GM20000 (cell line): ENCODE measurements at regions not wholly inside any gene's neighbourhood (a gene's known extent, or its start where the extent isn't known, plus 50 kb on each side); places are given as distances from the start of the nearest gene placed in this dataset.
A peak's percentile ranks its signal among the peaks of the same experiment; 100 is the strongest.

Experiments used
- DNase-seq: peaks from one replicate; pipeline ENCODE4 v3.0.0; 2012; ENCODE audit warnings: low spot score
- TF ChIP-seq, protein P1 (sequence below): IDR thresholded peaks from 2 replicates; pipeline ENCODE4 v1.5.1; 2012; ENCODE audit warnings: mild to moderate bottlenecking, control low read depth; ENCODE audit errors: extremely low read depth, missing control alignments

DNA sequence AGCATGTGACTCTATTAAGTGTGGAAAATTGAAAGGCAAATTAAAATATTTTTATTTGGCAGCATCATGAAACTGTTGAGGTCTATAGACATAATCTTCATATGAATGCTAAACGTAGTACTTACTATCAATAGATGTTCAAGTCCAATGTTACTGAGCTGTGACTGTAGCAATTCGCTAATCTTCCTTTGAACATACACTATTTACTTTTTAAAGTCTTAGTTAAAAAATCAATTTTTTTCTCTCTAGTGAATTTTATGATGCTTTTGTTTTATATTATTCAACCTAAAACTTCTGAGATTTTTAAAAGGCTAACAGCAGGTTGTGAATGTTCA lies 85.2 kb upstream of the ELOVL5 start:
- no peak for DNase-seq
- TF ChIP-seq, protein P1, sequence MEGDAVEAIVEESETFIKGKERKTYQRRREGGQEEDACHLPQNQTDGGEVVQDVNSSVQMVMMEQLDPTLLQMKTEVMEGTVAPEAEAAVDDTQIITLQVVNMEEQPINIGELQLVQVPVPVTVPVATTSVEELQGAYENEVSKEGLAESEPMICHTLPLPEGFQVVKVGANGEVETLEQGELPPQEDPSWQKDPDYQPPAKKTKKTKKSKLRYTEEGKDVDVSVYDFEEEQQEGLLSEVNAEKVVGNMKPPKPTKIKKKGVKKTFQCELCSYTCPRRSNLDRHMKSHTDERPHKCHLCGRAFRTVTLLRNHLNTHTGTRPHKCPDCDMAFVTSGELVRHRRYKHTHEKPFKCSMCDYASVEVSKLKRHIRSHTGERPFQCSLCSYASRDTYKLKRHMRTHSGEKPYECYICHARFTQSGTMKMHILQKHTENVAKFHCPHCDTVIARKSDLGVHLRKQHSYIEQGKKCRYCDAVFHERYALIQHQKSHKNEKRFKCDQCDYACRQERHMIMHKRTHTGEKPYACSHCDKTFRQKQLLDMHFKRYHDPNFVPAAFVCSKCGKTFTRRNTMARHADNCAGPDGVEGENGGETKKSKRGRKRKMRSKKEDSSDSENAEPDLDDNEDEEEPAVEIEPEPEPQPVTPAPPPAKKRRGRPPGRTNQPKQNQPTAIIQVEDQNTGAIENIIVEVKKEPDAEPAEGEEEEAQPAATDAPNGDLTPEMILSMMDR: no peak

DNA sequence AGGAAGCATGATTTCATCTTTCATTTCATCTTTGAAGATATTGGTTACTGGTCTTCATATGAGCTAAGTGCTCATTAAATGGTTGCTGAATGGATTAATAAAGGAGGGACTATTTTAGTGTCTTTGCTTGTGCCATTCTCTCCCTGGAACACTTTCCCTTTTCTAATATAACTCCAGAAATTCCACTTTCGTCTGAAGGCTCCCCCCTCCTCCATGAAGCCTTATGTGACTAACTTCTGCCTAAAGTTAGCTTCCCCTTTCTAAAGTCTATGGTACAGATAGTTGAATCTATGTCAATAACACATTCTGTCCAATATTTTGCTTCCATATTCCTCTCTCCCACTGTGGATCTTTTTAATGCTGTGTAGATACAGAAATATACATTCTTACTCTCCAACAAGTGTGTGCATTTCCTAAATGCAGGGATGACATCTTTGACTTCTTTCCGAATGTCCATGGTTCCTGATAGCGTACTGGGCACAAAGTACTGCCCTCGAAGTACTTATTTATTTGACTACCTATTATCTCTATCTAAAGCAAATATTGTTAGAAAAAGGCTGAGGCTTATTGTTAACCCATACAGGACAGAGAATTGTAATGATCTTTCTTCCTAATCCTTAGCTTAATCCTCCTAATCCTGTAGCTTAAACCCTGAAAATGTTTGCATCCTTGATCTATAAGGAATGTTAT lies 84.7 kb upstream of the ELOVL5 start:
- DNase-seq: no peak

DNA sequence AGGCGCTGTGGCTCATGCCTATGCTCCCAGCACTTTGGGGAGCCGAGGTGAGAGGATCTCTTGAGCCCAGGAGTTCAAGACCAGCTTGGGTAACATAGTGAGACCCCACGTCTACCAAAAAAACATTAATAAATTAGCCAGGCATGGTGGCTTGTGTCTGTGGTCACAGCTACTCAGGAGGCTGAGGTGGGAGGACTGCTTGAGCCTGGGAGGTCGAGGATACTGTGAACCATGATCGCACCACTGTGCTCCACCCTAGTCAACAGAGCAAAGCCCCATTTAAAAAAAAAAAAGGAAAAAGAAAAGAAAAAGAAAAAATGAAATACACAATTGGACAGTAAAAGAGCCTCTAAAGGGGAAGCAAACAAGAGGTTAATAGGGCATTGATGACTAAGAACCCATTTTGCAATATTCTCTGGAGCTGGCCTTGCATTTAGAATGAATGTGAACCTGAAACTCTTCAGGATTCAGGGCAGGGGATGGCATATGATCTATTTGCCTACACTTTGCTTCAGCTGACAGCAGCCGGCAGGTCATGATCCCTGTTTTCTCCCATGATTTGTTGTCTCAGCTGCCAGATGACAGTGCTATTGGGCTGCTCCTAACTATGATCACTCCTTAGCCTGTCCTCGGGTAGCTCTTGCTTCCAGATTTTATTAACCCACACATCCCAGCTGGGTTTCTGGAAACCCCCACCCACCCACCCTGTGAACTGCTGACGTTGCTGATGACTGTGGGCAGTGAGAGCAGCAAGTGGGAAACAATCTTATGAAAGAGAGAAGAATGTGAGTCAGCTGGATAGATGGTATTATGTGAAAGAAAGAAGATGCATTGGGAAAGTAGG lies 83.8 kb upstream of the ELOVL5 start:
- TF ChIP-seq, protein P1: no peak
- no peak for DNase-seq

More for the DNA sequence above, 84.7 kb upstream of the ELOVL5 start:
- TF ChIP-seq, protein P1: no peak

DNA sequence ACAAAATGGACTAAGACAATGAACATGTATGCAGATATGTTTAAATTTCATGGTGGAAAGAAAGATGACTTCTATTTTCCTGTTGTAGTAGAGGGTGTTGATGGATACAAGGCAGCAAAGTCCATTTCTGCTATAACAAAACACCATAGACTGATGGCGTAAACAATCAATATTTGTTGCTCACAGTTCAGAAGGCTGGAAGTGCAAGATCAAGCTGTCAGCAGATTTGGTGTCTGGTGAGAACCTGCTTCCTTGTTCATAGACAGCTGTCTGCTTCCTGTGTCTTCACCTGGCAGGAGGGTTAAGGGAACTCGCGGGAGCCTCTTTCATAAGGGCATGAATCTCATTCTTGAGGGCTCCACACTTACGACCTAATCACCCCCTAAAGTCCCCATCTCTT lies 83.0 kb upstream of the ELOVL5 start:
- TF ChIP-seq, protein P1: no peak
- no peak for DNase-seq

DNA sequence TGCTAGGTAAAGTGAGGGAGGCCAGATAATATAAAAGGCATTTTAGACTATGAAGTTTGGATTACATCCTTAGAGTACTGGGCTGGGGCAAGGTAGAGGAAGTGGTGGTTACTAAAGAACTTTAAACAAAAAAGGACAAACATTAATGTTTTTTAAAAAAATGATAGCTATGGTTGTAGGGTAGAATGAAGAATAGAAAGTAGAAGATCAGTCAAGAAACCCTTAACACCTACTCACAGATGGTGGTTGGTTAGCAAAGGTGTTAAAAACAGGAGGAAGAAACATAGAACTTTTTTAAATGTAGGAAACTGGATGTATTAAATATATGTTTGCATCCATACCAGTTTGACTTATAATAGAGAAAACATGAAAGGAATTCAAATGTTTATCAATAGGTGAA lies 80.7 kb upstream of the ELOVL5 start:
- DNase-seq: no peak
- TF ChIP-seq, protein P1: no peak

DNA sequence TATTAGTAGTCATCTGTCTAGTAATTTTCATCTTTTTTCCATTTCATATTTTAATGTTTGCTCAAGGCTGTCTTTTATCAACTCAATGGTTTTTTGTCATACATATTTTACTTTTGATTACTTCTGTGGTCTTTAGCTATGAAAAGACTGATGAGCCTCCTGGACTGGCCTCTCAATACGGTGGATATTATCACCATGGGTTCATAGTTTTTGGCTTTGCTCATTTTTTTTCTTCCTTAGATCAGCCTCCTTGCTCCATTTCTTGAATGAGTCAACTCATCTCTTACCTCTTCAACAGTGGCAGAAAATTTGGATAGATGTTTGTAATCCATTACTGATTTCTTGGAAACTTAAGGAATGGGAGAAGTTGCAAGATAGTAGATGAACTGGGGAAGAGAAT lies 80.1 kb upstream of the ELOVL5 start:
- TF ChIP-seq, protein P1: no peak
- DNase-seq: no peak

DNA sequence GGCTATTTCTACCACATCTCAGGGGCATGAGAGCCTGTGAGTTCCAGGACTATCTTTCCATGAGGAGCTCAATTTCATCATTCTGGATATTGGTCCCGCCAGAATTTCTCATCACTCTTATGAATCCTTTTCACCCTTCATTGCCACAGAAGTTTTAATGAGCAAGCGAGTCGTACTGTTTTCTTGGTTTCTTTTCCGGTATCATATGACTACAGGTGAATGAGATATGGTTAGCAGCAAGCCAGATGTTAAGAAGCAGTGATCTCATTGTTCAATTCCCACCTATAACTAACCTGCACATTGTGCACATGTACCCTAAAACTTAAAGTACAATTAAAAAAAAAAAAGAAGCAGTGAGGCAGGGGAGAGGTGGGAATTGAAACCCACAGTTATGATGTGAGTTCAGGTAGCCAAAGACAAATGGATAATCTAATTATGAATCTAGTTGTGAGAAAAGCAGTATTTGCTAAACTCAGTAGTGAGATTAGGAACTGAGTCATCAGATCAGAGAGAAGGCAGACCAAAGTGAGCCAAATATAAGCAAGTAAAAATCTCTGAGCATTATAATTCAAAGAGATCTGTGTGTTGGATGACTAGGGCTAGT lies 78.0 kb upstream of the ELOVL5 start:
- DNase-seq: peak; percentile 44
- TF ChIP-seq, protein P1: no peak
